ENCODE measurements at regions not wholly inside any gene's neighbourhood (a gene's known extent, or its start where the extent isn't known, plus 50 kb on each side); places are given as distances from the start of the nearest gene placed in this dataset.

DNA sequence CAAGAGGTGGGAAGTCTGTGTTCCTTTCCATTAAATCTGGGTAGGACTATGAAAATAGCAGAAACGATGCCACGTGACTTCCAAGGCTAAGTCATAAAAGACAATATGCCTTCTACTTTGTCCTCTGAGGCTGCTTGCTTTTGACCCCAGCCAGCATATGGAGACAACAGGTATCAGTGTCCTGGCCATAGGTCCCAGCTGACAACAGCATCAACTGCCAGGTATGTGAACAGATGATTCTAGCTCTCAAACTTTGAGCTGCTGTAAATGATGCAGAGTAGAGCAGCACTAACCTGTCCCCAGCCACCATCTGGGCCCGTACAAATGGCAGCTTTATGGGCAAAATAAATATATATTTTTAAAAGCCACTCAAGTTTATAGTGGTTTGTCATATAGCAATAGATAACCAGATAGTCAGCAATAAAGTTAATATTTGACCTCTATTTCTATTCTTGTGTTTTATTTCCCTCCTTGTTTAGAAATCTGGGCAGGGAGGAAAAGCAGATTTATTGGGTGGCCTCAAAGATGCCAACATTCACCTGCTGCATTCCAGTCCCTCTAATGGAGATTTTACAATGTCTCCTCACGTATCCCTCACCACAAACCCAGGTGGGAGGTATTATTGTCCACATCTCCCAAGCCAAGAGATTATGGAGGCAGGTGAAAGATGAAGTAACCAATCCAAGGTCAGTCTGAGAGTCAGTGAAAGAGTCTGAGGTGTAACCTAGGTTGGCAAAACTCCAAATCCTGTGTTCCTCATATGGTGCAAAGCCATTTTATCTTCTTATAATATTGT, 209.6 kb upstream of the LARGE1 start:
- Histone ChIP-seq H3K4me3 (ENCODE audit: low read depth in 1 of 3, low read length in 3 of 3) (no peak overlapping the region), H3K4me1 (ENCODE audit: control insufficient read depth in 4 of 4, insufficient read depth in 4 of 4, low read length in 3 of 4) (no peaks in the 10 kb centered on the region), H3K9ac (ENCODE audit: low read depth in 1 of 2, low read length in 2 of 2) (no peak overlapping the region), H3K9me3 (ENCODE audit: control insufficient read depth in 4 of 4, low read length in 3 of 4) (no peaks in the 10 kb centered on the region), H3K27ac (ENCODE audit: low read depth in 1 of 2, low read length in 2 of 2) (no peak overlapping the region), H3K27me3 (ENCODE audit: control insufficient read depth in 4 of 4, insufficient read depth in 4 of 4, low read length in 3 of 4) (no peaks in the 10 kb centered on the region), H3K36me3 (ENCODE audit: control insufficient read depth in 4 of 4, insufficient read depth in 3 of 4, low read depth in 1 of 4, low read length in 3 of 4) (no peaks in the 10 kb centered on the region)
- no peak for TF ChIP-seq TAF1 (conservative IDR thresholded peaks at IDR 0.05)
- TF ChIP-seq, protein P1, sequence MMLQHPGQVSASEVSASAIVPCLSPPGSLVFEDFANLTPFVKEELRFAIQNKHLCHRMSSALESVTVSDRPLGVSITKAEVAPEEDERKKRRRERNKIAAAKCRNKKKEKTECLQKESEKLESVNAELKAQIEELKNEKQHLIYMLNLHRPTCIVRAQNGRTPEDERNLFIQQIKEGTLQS (IDR thresholded peaks at IDR 0.05): no peak
- no peak for TF ChIP-seq SP1 (IDR thresholded peaks at IDR 0.05)
- no peak for TF ChIP-seq YY1 (IDR thresholded peaks at IDR 0.05)
- no peak for TF ChIP-seq HNF4A (conservative IDR thresholded peaks at IDR 0.05)
- no peak for TF ChIP-seq GABPA (IDR thresholded peaks at IDR 0.05 in 1 of 2, conservative IDR thresholded peaks at IDR 0.05 in 1 of 2)
- no peak for TF ChIP-seq HNF4G (IDR thresholded peaks at IDR 0.05)
- TF ChIP-seq, protein P2, sequence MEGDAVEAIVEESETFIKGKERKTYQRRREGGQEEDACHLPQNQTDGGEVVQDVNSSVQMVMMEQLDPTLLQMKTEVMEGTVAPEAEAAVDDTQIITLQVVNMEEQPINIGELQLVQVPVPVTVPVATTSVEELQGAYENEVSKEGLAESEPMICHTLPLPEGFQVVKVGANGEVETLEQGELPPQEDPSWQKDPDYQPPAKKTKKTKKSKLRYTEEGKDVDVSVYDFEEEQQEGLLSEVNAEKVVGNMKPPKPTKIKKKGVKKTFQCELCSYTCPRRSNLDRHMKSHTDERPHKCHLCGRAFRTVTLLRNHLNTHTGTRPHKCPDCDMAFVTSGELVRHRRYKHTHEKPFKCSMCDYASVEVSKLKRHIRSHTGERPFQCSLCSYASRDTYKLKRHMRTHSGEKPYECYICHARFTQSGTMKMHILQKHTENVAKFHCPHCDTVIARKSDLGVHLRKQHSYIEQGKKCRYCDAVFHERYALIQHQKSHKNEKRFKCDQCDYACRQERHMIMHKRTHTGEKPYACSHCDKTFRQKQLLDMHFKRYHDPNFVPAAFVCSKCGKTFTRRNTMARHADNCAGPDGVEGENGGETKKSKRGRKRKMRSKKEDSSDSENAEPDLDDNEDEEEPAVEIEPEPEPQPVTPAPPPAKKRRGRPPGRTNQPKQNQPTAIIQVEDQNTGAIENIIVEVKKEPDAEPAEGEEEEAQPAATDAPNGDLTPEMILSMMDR (IDR thresholded peaks at IDR 0.05; ENCODE audit: low read depth, low read length, missing input control): no peak
- TF ChIP-seq FOXA1 (IDR thresholded peaks at IDR 0.05): no peak
- TF ChIP-seq, protein P3, sequence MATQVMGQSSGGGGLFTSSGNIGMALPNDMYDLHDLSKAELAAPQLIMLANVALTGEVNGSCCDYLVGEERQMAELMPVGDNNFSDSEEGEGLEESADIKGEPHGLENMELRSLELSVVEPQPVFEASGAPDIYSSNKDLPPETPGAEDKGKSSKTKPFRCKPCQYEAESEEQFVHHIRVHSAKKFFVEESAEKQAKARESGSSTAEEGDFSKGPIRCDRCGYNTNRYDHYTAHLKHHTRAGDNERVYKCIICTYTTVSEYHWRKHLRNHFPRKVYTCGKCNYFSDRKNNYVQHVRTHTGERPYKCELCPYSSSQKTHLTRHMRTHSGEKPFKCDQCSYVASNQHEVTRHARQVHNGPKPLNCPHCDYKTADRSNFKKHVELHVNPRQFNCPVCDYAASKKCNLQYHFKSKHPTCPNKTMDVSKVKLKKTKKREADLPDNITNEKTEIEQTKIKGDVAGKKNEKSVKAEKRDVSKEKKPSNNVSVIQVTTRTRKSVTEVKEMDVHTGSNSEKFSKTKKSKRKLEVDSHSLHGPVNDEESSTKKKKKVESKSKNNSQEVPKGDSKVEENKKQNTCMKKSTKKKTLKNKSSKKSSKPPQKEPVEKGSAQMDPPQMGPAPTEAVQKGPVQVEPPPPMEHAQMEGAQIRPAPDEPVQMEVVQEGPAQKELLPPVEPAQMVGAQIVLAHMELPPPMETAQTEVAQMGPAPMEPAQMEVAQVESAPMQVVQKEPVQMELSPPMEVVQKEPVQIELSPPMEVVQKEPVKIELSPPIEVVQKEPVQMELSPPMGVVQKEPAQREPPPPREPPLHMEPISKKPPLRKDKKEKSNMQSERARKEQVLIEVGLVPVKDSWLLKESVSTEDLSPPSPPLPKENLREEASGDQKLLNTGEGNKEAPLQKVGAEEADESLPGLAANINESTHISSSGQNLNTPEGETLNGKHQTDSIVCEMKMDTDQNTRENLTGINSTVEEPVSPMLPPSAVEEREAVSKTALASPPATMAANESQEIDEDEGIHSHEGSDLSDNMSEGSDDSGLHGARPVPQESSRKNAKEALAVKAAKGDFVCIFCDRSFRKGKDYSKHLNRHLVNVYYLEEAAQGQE (IDR thresholded peaks at IDR 0.05): no peak
- TF ChIP-seq EGR1 (IDR thresholded peaks at IDR 0.05; ENCODE audit: low read depth in 2 of 2): no peak
- no peak for TF ChIP-seq JUND (IDR thresholded peaks at IDR 0.05)
- TF ChIP-seq, protein P4, sequence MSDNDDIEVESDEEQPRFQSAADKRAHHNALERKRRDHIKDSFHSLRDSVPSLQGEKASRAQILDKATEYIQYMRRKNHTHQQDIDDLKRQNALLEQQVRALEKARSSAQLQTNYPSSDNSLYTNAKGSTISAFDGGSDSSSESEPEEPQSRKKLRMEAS (IDR thresholded peaks at IDR 0.05): no peak
- no peak for TF ChIP-seq RXRA (IDR thresholded peaks at IDR 0.05)
- no peak for TF ChIP-seq NR2F2 (IDR thresholded peaks at IDR 0.05)
- no peak for TF ChIP-seq FOXA2 (IDR thresholded peaks at IDR 0.05)
- DNase-seq (ENCODE audit: low spot score): no peak
- 70% methylated on average over 4 of the region's 4 CpGs for WGBS

DNA sequence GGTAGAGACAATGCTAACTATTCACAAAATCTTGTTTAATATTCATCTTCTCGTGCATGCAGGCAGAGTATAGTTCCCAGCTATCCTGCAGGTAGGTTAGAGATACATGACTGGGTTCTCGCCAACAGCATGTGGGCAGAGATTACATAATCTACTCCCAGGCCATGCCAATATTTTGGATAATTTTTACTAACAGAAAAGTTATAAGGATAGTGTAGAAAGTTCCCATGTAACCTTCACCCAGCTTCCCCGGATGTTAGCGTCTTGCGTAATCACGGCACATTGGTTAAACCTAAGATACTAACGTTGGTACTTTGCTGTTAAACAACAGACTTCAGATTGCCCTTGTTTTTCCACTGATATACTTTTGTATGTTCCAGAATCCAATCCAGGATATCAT, 215.5 kb upstream of the LARGE1 start:
- WGBS: 40% methylated on average over 7 of the region's 7 CpGs
- Histone ChIP-seq H3K4me3 (ENCODE audit: low read depth in 1 of 3, low read length in 3 of 3) (no peak overlapping the region), H3K9me3 (ENCODE audit: control insufficient read depth in 4 of 4, low read length in 3 of 4) (no peaks in the 10 kb centered on the region), H3K4me1 (ENCODE audit: control insufficient read depth in 4 of 4, insufficient read depth in 4 of 4, low read length in 3 of 4) (peaks cover 0 to 12% (median 6%) of the 10 kb centered on the region in 4 donors), H3K27me3 (ENCODE audit: control insufficient read depth in 4 of 4, insufficient read depth in 4 of 4, low read length in 3 of 4) (no peaks in the 10 kb centered on the region), H3K9ac (ENCODE audit: low read depth in 1 of 2, low read length in 2 of 2) (no peak overlapping the region), H3K27ac (ENCODE audit: low read depth in 1 of 2, low read length in 2 of 2) (no peak overlapping the region), H3K36me3 (ENCODE audit: control insufficient read depth in 4 of 4, insufficient read depth in 3 of 4, low read depth in 1 of 4, low read length in 3 of 4) (no peaks in the 10 kb centered on the region)
- DNase-seq (ENCODE audit: low spot score): no peak
- TF ChIP-seq HNF4A (conservative IDR thresholded peaks at IDR 0.05): peak in 1 of 2 donors; percentile 67
- no peak for TF ChIP-seq EGR1 (IDR thresholded peaks at IDR 0.05; ENCODE audit: low read depth in 2 of 2)
- peak; percentile 47 for TF ChIP-seq YY1 (IDR thresholded peaks at IDR 0.05)
- peak in 1 of 2 donors; percentile 84 for TF ChIP-seq RXRA (IDR thresholded peaks at IDR 0.05)
- TF ChIP-seq, protein P3 (IDR thresholded peaks at IDR 0.05): no peak
- TF ChIP-seq GABPA (IDR thresholded peaks at IDR 0.05 in 1 of 2, conservative IDR thresholded peaks at IDR 0.05 in 1 of 2): peak in 1 of 2 donors; percentile 49
- TF ChIP-seq, protein P5, sequence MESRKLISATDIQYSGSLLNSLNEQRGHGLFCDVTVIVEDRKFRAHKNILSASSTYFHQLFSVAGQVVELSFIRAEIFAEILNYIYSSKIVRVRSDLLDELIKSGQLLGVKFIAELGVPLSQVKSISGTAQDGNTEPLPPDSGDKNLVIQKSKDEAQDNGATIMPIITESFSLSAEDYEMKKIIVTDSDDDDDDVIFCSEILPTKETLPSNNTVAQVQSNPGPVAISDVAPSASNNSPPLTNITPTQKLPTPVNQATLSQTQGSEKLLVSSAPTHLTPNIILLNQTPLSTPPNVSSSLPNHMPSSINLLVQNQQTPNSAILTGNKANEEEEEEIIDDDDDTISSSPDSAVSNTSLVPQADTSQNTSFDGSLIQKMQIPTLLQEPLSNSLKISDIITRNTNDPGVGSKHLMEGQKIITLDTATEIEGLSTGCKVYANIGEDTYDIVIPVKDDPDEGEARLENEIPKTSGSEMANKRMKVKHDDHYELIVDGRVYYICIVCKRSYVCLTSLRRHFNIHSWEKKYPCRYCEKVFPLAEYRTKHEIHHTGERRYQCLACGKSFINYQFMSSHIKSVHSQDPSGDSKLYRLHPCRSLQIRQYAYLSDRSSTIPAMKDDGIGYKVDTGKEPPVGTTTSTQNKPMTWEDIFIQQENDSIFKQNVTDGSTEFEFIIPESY (IDR thresholded peaks at IDR 0.05): peak; percentile 51
- TF ChIP-seq, protein P2 (IDR thresholded peaks at IDR 0.05; ENCODE audit: low read depth, low read length, missing input control): no peak
